Osteoblast (primary cell): ENCODE measurements at regions not wholly inside any gene's neighbourhood (a gene's known extent, or its start where the extent isn't known, plus 50 kb on each side); places are given as distances from the start of the nearest gene placed in this dataset.

Experiments
- DNase-seq: peaks from one replicate; pipeline ENCODE4 v3.0.0; 2011; ENCODE audit warnings: low spot score, mixed read lengths; ENCODE audit not compliant: insufficient read length; ENCODE audit errors: missing footprints
- H2AFZ ChIP-seq: 2 replicates; pipeline ENCODE4 v1.6.0; 2011; ENCODE audit warnings: mild to moderate bottlenecking, low read length
- H3K27ac ChIP-seq: 2 replicates; pipeline ENCODE4 v1.5.1; 2011; ENCODE audit warnings: mild to moderate bottlenecking, low read depth, low read length, moderate library complexity
- H3K27me3 ChIP-seq: 2 replicates; pipeline ENCODE4 v1.6.0; 2012; ENCODE audit warnings: mild to moderate bottlenecking, control low read depth, inconsistent platforms, low read length, moderate library complexity; ENCODE audit not compliant: insufficient read depth
- H3K36me3 ChIP-seq: 2 replicates; pipeline ENCODE4 v1.5.1; 2011; ENCODE audit warnings: mild to moderate bottlenecking, low read length, control low read depth, moderate library complexity; ENCODE audit not compliant: insufficient read depth
- H3K4me1 ChIP-seq: 2 replicates; pipeline ENCODE4 v1.5.1; 2011; ENCODE audit warnings: mild to moderate bottlenecking, low read length, control low read depth, moderate library complexity; ENCODE audit not compliant: insufficient read depth
- H3K4me2 ChIP-seq: 2 replicates; pipeline ENCODE4 v1.6.0; 2011; ENCODE audit warnings: mild to moderate bottlenecking, low read length; ENCODE audit not compliant: insufficient read depth
- H3K4me3 ChIP-seq: fragments of 200-600 bp; sonication (generic); 3 replicates; pipeline ENCODE4 v1.5.1; 2012; ENCODE audit warnings: mild to moderate bottlenecking, low read length, inconsistent platforms; ENCODE audit not compliant: insufficient read depth
- H3K79me2 ChIP-seq: 2 replicates; pipeline ENCODE4 v1.6.0; 2012; ENCODE audit warnings: mild to moderate bottlenecking, low read length, control low read depth, inconsistent platforms; ENCODE audit not compliant: insufficient read depth
- H3K9me3 ChIP-seq: 2 replicates; pipeline ENCODE4 v1.5.1; 2011; ENCODE audit warnings: low read depth, low read length, control low read depth
- H4K20me1 ChIP-seq: 2 replicates; pipeline ENCODE4 v1.6.0; 2012; ENCODE audit warnings: mild to moderate bottlenecking, low read length, control low read depth; ENCODE audit not compliant: insufficient read depth
- TF ChIP-seq, protein P1 (sequence below): IDR thresholded peaks from 2 replicates; pipeline ENCODE4 v1.5.1; 2011; ENCODE audit warnings: mild to moderate bottlenecking, low read depth, low read length, moderate library complexity; ENCODE audit errors: extremely low read depth

DNA sequence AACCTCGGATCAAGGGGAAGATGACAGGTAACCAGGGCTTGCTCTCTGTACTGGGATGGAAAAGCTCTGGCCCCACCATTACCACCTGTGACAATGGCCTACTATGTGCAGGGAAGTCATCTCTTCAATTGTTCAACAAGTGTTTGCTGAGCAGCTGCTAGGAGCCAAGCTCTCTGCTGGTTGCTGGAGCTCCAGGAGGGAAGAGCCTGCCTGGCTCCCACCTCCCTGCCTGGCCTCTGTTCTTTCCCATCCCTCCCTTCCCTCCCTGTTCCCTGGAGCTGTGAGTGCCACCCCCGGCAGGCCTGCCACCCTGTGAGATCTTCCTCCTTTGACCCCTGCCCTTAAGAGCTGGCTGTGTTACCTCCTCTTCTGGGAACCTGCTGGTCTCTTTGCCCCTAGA is 59.7 kb upstream of the IER5L start:
- H4K20me1 ChIP-seq, result no peaks in the 10 kb centered on the region
- no peak for DNase-seq
- no peaks in the 10 kb centered on the region for H3K79me2 ChIP-seq
- H3K4me3 ChIP-seq, result no peak overlapping the region
- no peaks in the 10 kb centered on the region for H3K27me3 ChIP-seq
- no peak overlapping the region for H3K27ac ChIP-seq
- H3K4me1 ChIP-seq, result peaks cover 16% of the 10 kb centered on the region
- peak overlapping the region; percentile 41 for H2AFZ ChIP-seq
- H3K4me2 ChIP-seq, result peak overlapping the region; percentile 89
- H3K9me3 ChIP-seq, result peaks cover 5% of the 10 kb centered on the region
- TF ChIP-seq, protein P1, sequence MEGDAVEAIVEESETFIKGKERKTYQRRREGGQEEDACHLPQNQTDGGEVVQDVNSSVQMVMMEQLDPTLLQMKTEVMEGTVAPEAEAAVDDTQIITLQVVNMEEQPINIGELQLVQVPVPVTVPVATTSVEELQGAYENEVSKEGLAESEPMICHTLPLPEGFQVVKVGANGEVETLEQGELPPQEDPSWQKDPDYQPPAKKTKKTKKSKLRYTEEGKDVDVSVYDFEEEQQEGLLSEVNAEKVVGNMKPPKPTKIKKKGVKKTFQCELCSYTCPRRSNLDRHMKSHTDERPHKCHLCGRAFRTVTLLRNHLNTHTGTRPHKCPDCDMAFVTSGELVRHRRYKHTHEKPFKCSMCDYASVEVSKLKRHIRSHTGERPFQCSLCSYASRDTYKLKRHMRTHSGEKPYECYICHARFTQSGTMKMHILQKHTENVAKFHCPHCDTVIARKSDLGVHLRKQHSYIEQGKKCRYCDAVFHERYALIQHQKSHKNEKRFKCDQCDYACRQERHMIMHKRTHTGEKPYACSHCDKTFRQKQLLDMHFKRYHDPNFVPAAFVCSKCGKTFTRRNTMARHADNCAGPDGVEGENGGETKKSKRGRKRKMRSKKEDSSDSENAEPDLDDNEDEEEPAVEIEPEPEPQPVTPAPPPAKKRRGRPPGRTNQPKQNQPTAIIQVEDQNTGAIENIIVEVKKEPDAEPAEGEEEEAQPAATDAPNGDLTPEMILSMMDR, result no peak
- H3K36me3 ChIP-seq, result no peaks in the 10 kb centered on the region

DNA sequence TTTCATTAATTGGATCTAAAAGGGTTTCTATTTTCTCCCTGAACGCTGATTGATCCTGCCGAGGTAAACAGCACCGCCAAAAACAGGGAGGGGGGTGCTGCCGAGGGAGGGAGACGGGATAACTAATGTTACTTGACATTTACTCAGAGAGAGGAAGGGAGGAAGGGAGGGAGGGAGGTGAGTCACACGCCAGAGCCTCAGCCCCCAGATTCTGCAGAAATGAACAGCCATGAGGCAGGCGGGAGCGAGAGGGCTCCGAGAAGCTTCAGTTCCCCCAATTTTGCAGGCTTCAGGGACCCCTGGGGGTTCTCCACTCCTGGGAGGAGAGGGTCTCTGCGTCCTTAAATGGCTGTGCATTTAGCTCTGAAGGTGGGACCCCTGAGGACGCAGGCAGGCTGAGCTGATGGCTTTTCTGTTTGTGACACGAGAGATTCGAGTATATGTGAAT is 59.1 kb upstream of the IER5L start:
- TF ChIP-seq, protein P1, result no peak
- Histone ChIP-seq H3K79me2 (no peaks in the 10 kb centered on the region), H3K4me3 (peak overlapping the region; percentile 57), H4K20me1 (no peaks in the 10 kb centered on the region), H3K27ac (no peak overlapping the region), H3K4me2 (peak overlapping the region; percentile 89), H2AFZ (peak overlapping the region; percentile 93), H3K4me1 (peaks cover 16% of the 10 kb centered on the region), H3K36me3 (no peaks in the 10 kb centered on the region), H3K9me3 (peaks cover 5% of the 10 kb centered on the region), H3K27me3 (no peaks in the 10 kb centered on the region)
- peak; percentile 90 for DNase-seq

DNA sequence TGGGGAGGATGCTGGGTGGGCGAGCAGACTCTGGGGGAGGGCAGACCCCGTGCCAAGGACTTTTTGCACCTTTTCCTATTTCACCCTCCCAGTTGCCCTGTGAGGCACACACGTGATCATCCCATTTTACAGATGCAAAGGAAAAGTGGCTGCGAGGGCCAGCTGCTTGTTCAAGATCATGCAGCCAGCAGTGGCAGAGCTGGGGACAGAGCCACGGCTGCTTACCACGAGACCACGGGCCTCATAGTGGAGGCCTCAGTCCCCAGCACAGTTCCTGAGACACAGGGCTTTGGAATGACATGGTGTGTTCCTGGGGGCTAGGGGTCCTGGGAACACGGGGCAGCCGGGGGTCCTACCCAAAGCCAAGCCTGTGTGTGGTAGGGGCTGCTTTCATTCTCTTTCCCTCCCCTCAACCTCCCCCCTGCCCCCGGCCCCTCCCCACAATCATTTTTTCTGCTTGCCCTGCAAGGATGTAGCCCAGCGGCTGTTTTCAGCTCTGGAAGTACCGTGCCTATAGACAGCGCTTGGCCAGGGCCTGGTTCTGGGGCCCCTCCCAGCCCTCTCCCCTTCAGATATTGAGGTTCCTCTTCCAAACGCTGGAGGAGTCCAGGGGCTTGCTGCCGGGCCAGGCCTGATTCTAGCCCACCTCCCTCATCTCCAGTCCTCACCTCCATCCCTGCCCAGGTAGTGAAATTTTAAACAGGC is 58.5 kb upstream of the IER5L start:
- Histone ChIP-seq H3K79me2 (no peaks in the 10 kb centered on the region), H3K27ac (no peak overlapping the region), H4K20me1 (no peaks in the 10 kb centered on the region), H3K27me3 (no peaks in the 10 kb centered on the region), H3K36me3 (no peaks in the 10 kb centered on the region), H3K4me2 (peak overlapping the region; percentile 89), H3K4me1 (peaks cover 16% of the 10 kb centered on the region), H3K9me3 (peaks cover 5% of the 10 kb centered on the region), H3K4me3 (peak overlapping the region; percentile 57), H2AFZ (peak overlapping the region; percentile 93)
- no peak for DNase-seq
- TF ChIP-seq, protein P1, result no peak

DNA sequence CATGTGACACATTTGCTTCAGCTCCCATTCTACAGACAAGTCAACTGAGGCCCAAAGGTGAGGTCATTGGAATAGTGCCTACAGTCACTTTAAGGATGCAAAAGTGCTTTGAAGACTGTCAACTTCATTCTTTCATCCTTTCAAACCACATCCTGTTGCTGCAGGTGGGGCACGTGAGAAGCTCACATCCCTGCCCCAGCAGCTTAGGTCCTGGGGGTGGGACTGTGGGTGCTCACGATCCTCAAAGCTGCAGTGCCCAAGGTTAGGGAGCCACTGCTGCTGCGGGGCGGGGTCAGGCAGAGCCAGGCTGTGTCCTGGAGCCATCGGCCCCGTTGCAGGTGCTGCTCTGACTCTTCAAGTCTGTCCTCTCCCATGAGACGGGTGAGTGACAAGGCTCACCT is 57.9 kb upstream of the IER5L start:
- Histone ChIP-seq H3K9me3 (peaks cover 5% of the 10 kb centered on the region), H3K36me3 (no peaks in the 10 kb centered on the region), H4K20me1 (no peaks in the 10 kb centered on the region), H2AFZ (no peak overlapping the region), H3K4me1 (peaks cover 16% of the 10 kb centered on the region), H3K27me3 (no peaks in the 10 kb centered on the region), H3K4me2 (no peak overlapping the region), H3K27ac (no peak overlapping the region), H3K4me3 (no peak overlapping the region), H3K79me2 (no peaks in the 10 kb centered on the region)
- DNase-seq, result no peak
- TF ChIP-seq, protein P1, result no peak
